GM18498 (cell line): ENCODE measurements at regions not wholly inside any gene's neighbourhood (a gene's known extent, or its start where the extent isn't known, plus 50 kb on each side); places are given as distances from the start of the nearest gene placed in this dataset.
"Not testable (repeated sequence)": the region's sequence is repeated elsewhere in the genome, so short reads cannot be mapped to it uniquely, and the experiment has no call there.

ENCODE experiments used
- ATAC-seq: cut with Tn5 transposase; IDR thresholded peaks from one replicate; pipeline ENCODE4 v1.9.1; 2021; ENCODE audit warnings: mild to moderate bottlenecking, moderate library complexity; ENCODE audit not compliant: unreplicated experiment

DNA sequence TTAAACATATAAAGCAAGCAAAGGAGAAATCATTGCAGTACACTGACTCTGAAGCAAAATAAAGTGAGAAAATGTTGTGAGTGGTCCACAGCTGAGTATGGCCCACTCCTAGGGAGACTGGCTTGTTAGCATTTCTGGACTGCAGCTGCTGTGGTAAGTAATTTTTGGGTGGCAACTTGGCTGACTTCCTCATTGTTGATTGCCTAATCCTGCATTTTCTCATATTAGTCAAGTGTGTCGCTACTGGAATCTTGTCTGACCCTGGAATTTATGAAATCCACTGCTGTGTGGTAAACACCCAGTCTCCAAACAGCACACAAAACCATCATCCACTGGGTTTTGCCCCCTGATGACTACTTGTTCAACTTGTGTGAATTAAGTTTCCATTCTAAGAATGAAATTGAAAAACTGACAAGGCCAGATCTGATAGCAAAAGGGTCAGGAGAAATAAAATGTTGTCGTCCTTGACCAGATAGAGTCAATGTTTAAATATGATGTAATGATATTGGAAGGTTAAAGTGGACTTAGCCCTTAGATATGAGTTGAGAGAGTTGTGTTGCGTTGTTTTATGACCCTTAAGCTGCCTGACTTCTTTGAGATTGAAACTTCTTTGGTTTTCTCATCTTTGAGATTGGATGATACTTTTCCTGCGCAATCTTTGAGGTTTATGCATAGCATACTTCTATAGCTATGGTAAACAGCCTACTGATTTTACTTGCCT, 106.6 kb upstream of the SEC22B start:
- ATAC-seq = not testable (repeated sequence)

DNA sequence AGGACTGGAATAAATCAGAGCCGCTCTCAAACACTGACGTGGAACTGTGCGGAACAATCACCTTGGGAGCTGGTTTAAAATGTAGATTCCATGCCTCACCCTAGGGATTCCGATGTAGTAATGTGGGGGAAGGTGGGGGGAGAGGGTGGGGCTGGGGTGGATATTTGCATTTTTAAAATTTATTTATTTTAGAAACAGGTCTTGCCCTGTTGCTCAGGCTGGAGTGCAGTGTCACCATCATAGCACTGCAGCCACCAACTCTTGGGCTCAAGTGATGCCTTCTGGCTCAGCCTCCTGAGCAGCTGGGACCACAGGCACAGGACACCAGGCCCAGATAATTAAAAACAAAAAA, 101.9 kb upstream of the SEC22B start:
- not testable (repeated sequence) for ATAC-seq

DNA sequence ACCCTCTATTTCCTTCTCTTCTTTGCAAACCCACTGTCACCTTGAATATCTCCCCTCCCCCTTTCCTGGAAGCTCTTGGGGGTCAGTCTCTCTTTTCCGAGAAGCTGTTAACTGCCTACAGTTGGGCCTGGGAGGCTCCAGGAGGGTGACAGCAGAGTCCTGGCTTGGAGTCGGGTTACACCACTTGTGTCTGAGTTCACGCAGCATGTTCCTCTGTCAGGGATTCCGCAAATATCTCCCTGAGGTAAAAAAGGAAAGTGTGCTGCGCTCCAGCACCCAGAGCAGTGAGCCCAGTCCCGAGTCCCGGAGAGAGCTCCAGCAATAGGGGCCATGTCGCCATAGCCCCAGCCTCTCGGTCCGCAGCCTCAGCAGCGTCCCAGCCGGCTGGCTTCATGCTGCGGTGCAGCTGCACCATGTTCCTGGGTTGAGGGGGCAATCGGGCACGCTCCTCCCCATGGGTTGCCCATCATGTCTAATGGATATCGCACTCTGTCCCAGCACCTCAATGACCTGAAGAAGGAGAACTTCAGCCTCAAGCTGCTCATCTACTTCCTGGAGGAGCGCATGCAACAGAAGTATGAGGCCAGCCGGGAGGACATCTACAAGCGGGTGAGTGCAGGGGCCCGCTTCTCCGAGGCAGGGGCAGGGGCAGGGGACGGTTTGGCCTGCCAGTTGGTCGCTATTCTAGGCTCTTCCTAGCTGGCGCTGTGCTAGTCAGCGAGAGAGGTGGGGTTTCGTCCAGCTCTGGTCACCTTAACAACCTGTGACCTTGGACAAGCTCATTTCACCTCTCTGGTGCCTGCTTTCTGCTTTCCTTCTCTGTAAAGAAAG, 101.3 kb upstream of the SEC22B start:
- ATAC-seq = not testable (repeated sequence)

DNA sequence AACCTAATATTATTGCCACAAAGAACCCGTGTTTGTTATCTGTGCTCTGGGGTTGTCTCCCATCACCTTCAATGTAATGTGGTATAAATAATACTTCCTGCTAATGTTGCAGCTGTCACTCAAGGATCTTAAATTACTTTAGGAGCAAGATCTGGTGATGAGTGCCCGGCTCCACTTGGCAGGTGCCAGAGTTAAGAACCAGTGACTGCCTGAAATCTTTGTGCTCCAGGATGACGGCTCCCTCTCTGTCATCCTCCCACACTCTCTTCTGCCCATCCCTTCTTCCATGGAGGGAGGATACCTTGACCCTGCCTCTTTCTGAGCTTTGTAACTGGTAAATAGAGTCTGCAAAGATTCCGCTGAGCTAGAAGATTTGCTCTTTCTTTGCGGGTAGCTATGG, 100.4 kb upstream of the SEC22B start:
- ATAC-seq = not testable (repeated sequence)

DNA sequence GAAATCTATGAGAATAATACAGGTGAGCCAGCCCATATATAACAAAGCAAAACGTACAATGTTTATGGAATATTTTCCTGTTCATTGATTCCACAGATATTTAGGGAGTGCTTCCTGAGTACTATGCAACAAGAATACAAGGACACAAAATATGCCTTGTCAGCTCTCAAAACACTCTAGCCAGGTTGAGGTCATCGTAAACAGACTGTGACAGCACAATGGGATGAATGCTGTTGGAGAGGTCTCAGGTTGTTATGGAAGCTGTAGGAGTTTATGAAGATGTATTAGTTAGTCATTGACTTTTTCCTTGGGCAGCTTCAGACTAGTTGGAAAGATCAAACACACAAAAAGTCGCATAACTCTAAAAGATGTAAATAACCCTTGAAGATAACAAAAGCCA, 98.1 kb upstream of the SEC22B start:
- not testable (repeated sequence) for ATAC-seq

DNA sequence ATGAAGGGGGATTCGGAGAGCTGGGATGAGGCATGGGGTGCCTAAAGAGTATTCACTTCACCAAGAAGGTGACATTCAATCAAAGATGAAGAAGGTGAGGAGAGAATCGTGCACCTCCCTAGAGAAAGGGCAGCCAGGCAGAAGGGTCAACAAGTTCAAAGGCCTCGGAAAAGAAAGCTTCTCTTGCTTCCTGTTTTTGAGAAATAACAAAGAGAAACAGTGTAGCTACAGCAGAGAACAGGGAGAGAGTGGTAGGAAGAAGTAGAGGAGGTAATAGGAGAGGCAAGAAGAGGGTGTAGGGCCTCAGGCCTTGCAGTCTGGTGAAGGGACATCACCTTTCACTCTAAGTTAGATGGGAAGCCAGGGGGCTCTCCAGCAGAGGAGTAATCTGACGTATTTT, 97.0 kb upstream of the SEC22B start:
- ATAC-seq = not testable (repeated sequence)

DNA sequence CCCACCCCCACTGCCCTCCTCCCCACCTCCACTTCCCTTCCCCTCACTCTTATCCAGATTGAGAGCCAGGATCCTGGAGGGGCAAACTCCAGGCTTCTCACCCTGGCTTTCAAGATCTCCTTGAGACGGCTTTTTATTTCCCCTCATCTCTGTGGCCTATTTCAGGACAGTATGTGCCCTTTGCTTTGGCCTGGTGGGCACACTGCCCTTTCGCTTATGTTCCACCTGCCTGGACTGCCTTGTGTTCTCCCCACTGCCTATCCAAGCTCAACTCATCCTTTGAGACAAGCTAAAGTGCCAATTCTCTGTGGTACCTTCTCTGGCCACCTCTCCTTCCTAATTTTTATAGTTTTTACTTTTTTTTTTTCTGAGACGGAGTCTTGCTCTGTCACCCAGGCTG, 95.9 kb upstream of the SEC22B start:
- ATAC-seq = not testable (repeated sequence)

DNA sequence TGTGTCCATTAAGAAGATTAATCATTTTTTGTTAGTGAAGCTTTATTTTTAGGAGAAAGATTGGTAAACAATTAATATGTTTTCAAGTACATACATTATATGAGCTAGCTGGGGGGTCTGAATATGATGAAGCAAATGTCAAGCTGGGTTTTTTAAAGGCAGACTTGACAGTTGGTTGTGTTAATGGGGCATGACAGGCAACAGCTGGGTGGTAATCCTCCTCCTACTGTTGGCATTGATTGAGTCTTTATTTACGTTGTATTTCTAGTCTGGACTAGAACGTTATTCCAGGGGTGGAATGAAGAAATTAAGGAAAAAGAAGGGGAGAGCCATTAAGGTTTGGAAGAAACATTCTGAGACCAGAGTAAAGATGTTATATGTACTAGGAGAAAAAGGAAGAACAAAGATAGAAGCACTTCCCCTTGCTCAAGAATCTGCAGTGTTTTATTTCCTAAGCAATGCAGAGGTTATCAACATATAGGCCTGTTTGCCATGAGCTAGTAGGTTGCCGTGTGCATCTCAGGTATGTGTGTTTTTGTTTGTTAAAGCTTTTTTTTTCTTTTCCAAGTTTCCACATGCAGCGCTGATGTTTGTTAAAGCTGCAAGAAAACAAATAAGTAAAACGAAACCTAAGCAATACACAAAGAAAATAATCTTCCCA, 95.4 kb upstream of the SEC22B start:
- not testable (repeated sequence) for ATAC-seq

DNA sequence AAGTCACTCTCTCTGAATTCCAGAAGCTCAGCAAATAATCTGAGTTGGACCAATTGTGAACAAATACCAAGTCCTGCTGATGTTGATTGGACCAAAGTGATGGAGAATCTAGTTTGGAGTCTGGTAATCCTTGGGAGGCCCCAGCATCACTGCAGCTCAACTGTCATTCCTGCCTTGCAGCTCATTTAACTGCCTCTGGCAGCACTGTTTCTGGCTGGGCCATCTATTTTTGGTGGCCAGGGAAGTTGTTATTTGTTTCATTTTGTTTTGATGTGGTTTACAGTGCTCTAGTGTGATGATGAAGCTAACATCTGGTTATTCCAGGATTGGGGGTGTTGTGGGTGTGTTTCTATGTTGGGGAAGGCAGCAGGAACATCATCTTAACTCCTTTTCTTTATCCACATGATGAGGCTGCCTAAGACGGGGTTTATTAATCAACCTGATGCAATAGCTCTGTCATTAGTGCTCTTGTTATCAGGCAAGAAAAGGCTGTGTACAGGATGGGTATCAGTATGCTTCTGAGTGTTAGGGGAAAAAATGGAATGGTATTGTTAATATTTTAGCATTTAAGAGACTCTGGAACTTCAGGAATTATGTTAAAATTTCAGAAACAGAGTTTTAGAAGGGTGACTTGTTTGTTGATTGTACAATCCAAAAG, 91.7 kb upstream of the SEC22B start:
- not testable (repeated sequence) for ATAC-seq

DNA sequence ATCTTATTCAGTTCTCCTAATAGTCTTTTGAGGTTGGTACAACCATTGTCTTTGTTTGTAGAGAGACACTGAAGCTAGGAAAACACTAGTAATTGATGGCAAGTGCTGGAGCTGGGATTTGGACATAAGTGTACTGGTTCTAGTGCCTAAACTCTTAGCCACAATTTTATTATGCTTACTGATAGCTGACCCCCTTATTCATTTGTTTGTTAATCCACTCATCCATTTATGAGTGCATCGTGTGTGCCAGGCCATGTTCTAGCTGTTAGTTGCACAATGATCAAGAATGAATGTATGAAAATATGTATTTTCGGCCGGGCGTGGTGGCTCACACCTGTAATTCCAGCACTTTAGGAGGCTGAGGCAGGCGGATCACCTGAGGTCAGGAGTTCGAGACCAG, 88.2 kb upstream of the SEC22B start:
- not testable (repeated sequence) for ATAC-seq

DNA sequence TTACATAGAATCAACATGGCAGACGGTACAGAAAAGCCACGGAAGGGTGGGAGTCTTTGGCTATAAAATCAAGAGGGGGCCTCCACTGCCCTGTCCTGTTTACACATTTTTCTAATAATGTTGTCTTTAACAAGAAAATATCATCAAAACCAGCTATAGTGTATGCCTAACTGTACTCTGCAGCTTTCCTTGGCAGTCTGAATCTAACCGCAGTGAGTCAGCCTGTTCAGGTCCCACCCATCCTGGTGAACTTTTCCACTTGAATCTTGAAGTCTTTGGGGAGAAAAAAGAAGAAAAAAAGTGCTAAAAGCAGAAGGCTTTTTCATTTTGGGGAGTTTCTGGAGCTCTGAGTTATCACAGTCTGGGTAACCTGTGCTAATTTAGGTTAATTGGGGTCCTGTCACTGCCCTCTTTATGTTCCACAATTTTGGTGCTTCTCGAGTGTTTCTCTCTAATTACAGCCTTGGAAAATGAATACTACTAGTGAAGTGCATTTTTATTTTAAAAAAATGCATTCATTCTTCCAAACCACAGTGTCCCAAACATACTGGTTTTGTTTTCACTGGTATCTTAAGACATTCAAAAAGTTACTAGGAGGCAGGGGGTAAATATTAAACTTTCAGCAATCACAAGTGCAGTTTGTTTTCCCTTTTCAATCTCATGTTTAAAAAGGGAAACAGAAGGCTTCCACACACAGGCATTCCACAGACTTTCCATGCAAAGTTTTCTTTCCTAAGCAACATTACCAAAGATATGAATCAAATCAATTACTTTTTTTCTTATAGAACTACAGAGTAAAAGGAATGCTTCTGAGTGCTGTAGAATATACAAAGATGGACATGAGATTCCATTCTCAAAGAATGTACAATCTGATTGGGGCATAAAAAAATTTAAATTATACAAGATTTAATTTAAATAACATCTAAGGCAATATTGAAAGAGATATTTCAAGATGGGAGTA, 86.8 kb upstream of the SEC22B start:
- ATAC-seq = not testable (repeated sequence)

DNA sequence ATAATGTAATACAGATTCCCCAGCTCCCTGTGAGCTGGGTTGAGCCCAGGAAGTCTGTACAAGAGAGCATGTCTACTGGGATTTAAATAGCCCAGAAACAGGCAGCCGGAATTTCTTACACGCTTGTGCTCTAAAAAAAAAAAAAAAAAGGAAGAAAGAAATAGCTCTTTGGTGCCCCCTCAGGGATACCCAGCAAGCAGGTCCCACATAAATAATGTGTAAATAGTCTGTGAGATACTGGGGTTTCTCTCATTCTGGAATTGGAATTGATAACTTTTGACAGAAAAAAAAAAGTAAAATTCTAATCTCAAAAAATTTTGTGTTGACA, 81.4 kb upstream of the SEC22B start:
- not testable (repeated sequence) for ATAC-seq

DNA sequence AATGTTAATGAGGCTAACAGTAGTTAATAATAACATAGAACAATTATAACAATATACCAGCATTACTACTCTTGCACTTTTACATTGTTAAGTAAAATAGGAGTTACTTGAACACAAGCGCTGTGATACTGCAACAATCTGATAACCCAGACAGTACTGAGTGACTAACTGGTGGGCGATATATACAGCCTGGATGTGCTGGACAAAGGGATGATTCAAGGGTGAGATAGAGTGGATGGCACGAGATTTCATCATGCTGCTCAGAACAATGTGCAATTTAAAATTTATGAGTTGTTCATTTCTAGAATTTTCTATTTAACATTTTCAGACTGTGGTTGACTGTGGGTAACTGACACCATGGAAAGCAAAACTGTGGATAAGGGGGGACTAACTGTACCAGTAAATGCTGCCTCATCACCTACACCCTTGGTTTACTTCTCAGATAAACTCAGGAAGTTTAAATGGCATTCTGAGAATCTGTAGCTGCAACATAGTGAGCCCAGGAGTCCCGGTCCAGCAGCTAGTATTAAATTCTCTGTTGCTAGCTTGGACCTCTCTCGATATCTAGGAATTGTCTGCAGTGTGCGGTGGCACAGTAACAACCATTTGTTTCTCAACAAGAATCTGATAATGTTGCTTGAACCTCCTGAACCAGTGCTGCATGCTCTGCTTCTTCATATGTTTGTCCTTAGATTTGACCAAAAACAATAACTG, 80.9 kb upstream of the SEC22B start:
- ATAC-seq = not testable (repeated sequence)

DNA sequence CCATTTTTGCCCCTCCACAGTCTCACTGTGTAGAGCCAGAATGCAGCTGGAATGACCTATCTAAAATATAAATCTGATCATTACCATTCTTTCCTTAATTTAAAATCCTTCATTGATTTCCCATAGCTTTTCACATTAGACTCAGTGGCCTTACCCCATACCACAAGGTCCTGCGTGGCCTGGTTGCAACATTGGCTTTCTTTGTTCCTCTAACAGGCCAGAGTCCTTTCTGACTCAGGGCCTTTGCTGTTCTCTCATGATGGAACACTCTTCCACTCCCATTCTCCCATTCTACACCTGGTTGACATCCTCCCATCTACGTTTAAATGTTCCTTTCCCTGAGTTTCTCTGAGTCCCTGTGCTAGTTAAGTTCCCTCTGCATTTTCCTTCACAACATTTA, 74.4 kb upstream of the SEC22B start:
- not testable (repeated sequence) for ATAC-seq

DNA sequence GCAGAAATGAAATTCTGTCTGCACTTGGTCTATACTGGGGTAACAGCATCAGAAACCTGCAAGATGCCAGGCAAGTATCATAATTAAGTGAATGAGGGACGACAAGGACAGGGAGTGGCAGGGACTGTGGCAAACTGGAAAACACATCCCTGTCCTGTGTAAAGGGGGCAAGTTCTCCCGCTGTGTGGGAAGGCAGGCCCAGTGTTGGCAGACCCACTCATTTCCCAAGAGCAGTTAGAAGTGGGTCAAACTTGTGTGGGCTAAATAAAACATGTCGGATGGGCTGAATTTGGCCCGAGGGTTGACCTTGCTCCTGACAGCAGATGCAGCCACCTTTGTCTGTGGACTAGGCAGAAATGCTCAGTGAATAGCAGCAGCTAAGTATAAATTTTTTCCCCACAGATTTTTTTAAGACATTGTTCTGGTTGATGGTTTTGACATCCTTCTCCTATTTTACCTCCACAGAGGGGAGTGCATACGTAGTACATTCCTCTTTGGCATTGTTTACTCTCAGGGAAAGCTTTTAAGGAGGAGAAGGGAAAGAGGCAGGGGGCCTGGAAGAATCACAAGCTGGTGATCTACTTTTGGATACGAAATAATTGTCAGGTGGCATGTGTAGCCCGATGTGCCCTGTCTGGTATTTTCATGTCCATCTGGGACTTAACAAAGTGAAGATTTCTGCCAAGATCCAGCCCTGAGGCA, 72.6 kb upstream of the SEC22B start:
- ATAC-seq = not testable (repeated sequence)

DNA sequence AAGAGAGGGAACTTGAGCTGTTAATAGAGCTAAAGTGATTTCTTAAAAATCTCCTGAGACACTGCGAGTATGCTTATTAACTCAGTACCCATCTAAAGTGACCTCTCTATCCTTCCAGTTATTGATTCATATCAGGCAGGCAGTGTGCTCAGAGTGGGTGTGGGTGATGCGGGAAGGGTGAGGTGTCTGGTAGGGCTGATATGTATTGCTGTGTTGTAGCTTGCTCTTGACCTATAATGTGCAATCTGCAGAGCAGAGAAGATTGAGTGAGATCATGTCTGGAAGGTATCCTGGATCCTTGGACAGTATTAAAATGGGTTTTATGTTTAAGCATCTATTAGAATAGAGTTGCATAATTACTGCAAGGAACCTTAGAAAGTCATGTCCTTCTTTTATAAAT, 71.9 kb upstream of the SEC22B start:
- not testable (repeated sequence) for ATAC-seq

DNA sequence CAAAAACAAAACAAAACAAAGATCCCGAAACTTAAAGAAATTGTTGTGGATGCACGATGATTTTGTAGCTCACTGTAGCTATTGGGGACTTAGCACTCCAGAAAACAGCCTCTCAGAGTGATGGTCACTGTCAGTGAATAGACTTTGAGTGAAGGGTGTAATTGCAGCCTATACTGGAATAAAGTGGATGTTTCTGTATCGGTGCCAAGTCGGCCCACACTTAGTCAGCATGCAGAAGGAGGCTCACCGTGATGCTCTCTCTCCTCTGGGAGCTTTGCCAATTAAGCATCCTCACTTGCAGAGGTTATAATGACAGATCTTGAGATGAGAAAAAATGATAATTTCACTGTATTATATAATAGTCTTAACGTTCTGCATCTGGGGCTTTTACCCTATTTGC, 67.5 kb upstream of the SEC22B start:
- not testable (repeated sequence) for ATAC-seq

DNA sequence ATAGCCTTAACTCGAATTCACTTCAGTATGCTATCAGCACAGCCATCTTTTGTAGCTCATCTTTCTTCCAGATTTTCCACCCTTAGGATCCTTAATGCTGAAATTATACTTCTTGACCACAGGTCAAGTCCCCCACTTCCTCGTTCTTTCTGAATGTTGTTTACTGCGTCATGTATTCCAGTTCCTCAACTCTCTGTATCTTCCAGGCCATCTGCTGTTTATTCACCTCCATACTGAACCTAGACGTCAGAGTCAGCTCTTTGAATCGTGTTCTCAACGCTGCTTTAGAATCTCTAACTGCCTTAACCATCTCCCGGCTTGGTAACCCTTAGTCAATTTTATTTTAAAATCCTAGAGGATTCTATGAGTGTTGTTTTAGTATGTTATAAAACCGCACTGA, 66.3 kb upstream of the SEC22B start:
- not testable (repeated sequence) for ATAC-seq

DNA sequence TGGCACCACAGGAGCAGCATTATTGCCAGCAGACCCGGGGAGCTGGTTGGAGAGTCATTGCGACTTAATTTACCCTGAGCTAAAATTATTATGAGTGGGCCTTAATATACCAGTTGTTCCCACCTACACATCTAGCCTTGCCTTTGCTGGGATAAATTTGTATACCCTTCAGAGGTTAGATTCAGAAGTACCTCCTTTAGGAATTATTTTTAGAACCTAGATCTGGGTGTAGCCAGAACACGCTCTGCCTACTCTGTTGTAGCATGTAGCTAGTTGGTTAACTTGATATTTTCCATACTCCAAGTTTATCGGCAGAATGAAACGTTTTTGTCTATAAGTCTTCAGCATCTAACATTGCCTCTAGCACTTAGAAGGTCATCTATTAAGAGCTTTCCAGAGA, 65.5 kb upstream of the SEC22B start:
- not testable (repeated sequence) for ATAC-seq
